CMK (cell line): ENCODE measurements at regions not wholly inside any gene's neighbourhood (a gene's known extent, or its start where the extent isn't known, plus 50 kb on each side); places are given as distances from the start of the nearest gene placed in this dataset.

ENCODE experiments used
- DNase-seq: peaks from one replicate; pipeline ENCODE4 v3.0.0-alpha.2; 2010; ENCODE audit warnings: low read depth

- DNase-seq = no peak
Measured at GRCh38 chr21:28342212-28342810, 650.4 kb downstream of the LTN1 start.

DNA sequence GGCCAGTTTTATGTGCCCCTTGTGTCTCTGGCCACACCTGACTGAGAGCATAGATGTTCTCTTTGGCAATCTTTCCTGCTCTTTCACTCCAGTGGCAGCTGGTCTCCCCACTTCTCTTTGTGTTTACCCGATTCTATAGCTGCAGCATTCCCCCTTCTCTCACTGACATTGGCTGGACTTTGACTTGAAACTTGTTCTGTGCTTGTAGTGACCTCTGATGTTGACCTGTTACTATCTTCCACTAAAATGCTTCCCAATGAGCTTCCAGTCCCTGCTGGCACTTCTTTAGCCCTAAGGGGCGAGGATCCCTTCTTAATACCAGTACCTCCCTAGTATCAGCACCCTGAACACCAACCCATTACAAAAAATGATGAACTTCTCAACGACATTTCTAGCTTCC, 653.3 kb downstream of the LTN1 start:
- DNase-seq = no peak

- DNase-seq = peak; percentile 43
Measured at GRCh38 chr21:28338701-28339305, 653.9 kb downstream of the LTN1 start.

DNA sequence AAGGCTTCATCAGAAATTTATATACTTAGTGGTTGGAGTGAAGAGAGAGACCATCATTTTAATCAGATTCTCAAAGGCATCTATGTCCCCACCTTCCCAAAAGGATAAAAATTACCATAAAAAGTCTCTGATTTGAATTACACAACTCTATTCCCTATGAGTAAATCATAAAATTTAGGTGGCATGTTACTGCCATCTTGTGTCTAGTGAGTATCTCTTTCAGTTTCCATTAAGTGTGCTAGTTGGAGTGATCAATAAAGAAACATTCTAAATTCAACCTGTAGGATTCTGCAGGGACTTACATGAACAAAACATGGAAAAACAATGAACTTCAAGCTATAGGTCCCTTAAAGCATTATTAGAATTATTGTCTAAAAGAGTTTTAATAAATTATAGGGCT, 655.4 kb downstream of the LTN1 start:
- DNase-seq = no peak

- peak; percentile 71 for DNase-seq
Measured at GRCh38 chr21:28336314-28336713, 656.4 kb downstream of the LTN1 start.

DNA sequence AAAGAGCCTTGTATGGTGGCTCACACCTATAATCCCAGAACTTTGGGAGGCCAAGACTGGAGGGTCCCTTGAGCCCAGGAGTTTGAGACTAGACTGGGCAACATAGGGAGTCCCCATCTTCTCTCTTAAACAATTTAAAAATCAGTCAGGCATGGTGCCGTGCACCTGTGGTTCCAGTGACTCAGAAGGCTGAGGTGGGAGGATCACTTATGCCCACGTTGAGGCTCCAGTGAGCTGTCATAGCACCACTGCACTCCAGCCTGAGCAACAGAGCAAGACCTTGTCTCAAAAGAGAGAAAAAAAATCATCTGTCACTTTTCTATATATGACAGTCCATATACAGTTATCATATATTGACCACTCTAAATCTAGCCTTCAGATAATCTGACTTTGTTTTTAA, 658.3 kb downstream of the LTN1 start:
- no peak for DNase-seq

DNA sequence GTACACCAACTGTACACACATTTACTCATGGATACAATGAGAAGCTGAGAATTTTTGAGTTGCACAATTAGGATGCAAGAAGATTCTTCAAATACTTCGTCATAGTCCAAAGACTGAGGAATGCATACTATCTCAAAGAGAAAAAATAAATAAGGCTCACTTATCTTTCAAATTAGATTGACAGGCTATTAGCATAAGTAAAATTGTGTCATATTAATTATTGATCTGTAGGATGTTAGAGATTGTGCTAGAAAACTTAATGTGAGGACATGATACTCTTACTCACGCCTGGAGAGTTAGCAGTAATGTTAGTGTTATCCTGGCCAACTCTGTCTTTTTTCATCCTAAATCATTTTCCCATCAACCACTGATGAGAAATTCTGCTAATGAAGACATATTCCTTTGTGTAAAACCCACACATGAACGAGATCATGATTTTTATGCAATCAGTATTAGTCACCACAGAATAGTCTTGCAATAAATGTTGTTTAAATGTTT, 659.0 kb downstream of the LTN1 start:
- no peak for DNase-seq

- no peak for DNase-seq
Measured at GRCh38 chr21:28332796-28333195, 659.9 kb downstream of the LTN1 start.

GRCh38 chr21:28325618-28326017, 667.1 kb downstream of the LTN1 start:
- no peak for DNase-seq

GRCh38 chr21:28324690-28325089, 668.0 kb downstream of the LTN1 start:
- DNase-seq = no peak

DNA sequence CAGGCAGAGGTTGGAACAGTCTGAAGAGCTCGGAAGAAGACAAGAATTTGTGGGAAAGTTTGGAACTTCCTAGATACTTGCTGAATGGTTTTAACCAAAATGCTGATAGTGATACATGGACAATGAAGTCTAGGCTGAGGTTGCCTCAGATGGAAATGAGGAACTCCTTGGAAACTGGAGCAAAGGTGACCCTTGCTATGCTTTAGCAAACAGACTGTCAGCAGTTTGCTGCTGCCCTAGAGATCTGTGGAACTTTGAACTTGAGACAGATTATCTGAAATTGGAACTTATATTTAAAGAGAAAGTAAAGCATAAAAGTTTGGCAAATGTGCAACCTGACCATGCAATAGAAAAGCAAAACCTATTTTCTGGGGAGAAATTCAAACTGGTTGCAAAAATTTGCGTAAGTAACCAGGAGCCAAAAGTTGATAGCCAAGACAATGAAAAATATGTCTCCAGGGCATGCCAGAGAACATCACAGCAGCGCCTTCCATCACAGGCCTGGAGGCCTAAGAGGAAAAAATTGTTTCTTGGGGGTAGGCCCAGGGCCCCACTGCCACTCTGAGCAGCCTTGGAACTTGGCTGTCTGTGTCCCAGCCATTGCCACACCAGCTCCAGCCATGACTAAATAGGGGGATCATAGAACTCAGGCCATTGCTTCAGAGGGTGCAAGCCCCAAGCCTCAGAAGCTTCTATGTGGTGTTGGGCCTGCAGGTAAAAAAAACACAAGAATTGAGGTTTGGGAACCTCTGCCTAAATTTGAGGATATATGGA, 675.3 kb downstream of the LTN1 start:
- DNase-seq = no peak

DNA sequence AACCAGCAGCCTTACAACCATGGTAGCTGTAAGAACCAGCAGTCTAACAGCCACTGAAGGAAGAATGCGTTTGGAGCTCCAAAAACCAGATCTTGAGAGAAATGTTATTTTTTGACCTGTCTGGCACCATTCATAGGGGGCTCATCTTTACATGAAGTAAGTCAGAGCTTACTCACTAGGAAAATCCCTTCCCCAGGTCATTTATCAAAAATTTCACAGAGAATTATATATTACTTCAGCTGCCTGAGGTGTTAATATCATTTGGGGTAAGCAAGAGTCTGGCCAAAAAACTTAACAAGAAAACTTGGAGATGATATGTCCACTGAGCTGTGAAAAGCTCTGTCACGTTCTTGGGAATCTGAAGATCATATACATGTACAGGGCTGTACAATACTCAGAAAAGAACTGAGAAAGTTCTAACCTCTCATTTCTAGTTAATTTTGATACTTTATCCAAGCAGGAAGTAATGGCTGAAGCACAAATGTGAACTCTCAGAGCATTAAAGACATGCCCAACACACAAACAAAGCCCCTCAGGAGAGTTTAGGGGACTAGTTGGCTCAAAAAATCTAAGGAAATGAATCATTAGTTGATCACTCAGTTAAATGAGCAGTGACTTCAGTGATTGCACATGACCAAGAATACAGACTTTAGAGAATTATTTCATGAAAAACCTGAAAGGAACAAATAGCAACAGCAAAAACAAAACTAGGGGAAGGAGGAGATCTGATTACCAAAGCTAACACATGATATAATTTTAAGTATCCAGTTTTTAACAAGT, 681.1 kb downstream of the LTN1 start:
- no peak for DNase-seq

GRCh38 chr21:28310711-28311110, 682.0 kb downstream of the LTN1 start:
- DNase-seq = no peak

DNA sequence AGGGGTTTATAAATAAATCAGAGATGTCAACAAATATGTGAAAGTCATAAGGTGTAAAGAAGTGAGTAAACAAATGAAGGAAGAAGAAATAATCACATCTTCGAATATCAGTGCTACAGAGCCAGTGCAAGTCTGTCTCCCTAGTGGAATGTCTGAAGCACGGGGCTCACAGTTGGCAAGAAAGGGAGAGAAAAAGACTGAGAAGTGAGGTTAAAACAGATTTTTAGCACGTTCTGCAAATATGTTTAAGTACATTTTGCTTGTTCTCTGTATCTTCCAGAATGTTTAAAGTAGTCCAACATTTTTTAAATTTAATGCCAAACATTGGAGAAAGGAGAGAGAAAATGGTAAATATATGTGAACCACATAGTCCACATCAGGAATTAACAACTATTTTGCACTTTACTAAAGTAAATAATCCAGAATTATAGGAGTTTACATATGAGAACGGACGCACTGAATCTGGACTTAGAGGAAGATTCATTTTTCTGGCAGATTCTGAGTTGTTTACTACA, 682.4 kb downstream of the LTN1 start:
- no peak for DNase-seq

DNA sequence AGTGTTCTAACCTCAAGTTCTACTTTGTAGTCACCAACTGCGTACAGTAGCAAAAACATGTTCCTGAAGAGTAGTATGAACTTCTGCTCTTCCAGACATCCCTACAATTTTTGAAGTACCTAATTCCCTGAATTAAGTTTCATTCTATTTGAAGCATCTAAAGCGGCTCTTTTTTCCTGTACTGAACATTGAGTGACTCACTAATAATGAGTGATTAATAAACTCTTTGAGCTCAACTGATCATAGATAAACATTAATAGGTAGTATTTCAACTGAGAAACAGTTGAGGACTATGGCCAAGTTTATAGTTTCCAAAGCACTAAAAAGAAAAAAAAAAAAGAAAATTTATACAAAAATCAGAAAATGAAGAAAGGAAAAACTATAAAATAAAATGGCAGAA, 683.1 kb downstream of the LTN1 start:
- no peak for DNase-seq

- DNase-seq = no peak
Measured at GRCh38 chr21:28308516-28308915, 684.2 kb downstream of the LTN1 start.

- no peak for DNase-seq
Measured at GRCh38 chr21:28299946-28300345, 692.7 kb downstream of the LTN1 start.

DNA sequence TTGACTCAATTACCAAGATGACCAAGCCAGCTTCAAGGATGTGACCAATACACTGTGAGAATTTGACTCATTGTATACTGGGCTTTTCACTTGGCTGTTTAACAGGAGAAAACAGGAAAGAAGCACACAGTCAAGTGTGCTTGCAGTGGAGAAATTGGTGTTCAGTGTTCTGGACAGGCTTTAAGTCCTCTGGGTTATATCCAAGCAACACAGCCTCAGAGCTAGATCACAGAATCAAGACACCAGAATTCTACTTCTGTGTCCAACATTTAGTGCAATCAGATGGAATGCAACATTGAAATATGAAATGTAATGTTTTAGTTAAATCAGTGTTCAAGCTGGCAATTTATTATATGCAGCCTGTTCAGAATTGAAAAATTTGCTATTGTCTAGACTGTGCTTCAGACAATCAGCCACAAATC, 694.4 kb downstream of the LTN1 start:
- DNase-seq = no peak

DNA sequence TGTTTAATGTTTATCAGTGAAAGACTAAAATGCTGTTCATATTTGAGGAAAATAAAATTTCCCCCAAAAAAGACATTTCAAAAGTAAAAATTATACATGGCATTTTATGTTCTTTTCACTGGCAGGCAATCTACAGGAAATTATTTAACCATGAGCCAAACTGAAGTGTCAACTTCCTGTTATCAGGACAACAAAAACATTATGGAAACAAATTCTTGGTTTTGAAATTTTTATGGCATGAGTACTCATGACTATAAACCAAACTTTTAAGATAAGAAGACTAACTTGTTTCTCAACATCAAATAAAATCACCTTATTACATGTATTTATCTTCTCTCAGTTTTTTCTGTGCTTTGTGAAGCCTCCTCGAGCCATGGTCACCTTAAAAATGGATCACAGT, 698.6 kb downstream of the LTN1 start:
- no peak for DNase-seq

DNA sequence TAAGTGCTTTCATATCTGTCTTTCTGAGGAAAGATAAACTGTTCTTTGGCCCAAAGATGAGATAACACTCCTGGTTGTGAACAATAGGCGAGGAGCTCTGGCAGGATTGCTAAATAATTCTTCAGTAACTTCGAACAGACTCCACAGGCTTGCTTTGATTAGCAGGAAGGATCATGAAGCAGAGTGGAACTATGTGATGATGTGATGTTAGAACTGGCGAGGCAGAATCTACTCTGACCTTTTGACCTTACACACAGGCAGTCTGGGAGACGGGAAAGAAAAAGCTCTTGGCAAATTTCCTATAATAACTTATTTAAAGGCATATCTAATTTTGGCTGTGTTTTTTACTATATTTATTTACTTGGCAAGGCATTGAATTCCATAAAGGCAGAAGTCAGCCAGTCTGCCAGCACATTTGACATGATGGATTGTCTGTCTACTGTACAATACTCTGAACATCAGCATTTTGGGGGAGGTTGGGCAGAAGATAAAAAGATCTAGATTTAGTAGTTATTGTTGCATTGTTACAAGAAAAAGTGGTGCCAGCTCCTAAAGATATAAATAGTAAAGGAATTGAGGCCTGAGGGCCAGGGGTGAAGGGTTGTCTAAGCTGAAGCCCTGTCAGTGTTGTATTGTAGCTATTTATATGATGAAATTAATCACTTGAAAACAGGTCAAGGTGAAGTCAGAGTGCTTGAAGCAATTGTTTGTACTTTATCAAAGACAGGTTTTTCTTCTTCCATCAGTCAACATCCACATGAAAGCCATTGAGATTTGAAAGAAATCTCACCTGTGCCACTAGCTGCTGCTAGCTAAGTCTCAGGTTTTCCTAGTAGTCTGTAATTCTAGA, 708.8 kb downstream of the LTN1 start:
- no peak for DNase-seq

DNA sequence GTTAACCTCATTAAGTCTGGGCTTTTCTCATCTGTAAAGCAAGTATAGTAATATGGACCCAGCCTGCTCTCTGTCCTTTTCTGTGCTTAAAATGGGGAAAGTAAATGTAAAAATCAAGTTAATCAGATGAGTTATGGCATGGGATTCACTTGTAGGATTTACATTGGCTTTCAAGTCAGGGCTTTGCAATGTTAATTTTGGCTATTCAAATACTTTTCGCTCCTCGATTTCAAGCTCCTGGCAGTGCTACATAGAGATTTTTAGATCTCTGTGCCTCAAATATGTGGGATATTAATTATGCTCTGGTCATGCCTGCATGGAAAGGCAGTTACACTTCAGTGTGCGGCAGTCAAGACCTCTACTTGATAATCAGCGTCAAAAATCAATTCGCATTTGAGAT, 709.8 kb downstream of the LTN1 start:
- no peak for DNase-seq
